ENCODE measurements at regions not wholly inside any gene's neighbourhood (a gene's known extent, or its start where the extent isn't known, plus 50 kb on each side); places are given as distances from the start of the nearest gene placed in this dataset.

DNA sequence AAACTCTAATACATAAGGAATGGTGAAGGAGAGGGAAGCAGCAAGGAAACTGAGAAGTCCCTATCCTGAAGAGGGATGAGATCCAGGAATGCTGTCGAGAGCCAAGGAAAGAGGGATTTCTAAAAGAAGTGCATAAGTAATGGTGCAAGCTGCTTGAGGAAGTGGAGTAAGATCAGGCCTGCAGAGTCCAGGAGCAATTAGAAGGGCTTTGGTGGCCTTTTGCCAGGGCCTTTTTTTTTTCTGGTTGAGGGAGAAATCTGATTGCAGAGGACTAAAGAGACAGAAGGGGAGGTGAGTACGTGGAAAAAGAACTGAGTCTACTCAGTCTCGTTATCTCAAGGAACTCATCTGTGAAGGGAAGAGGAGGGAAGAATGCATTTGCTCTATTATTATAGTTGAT lies 396.2 kb downstream of the UTRN start:
- TF ChIP-seq POLR2AphosphoS2 (IDR thresholded peaks at IDR 0.05; ENCODE audit: low read depth, low read length) (no peak), NFRKB (IDR thresholded peaks at IDR 0.05) (no peak), DNMT1 (CRISPR knock-in tag; IDR thresholded peaks at IDR 0.05) (no peak), EZH2 (conservative IDR thresholded peaks at IDR 0.05; ENCODE audit: low read depth, low read length) (no peak), ESRRA (CRISPR knock-in tag; IDR thresholded peaks at IDR 0.05; ENCODE audit: low read depth) (no peak), HDAC2 (CRISPR knock-in tag; IDR thresholded peaks at IDR 0.05) (no peak), KDM1A (CRISPR knock-in tag; IDR thresholded peaks at IDR 0.05) (no peak), ZNF747 (CRISPR knock-in tag; IDR thresholded peaks at IDR 0.05; ENCODE audit: borderline replicate concordance) (no peak), SUZ12 (IDR thresholded peaks at IDR 0.05; ENCODE audit: low read depth, low read length) (no peak), GABPA (IDR thresholded peaks at IDR 0.05; ENCODE audit: low read depth, low read length) (no peak), GABPA (CRISPR knock-in tag; IDR thresholded peaks at IDR 0.05; ENCODE audit: low read depth) (no peak)
- TF ChIP-seq, protein P1, sequence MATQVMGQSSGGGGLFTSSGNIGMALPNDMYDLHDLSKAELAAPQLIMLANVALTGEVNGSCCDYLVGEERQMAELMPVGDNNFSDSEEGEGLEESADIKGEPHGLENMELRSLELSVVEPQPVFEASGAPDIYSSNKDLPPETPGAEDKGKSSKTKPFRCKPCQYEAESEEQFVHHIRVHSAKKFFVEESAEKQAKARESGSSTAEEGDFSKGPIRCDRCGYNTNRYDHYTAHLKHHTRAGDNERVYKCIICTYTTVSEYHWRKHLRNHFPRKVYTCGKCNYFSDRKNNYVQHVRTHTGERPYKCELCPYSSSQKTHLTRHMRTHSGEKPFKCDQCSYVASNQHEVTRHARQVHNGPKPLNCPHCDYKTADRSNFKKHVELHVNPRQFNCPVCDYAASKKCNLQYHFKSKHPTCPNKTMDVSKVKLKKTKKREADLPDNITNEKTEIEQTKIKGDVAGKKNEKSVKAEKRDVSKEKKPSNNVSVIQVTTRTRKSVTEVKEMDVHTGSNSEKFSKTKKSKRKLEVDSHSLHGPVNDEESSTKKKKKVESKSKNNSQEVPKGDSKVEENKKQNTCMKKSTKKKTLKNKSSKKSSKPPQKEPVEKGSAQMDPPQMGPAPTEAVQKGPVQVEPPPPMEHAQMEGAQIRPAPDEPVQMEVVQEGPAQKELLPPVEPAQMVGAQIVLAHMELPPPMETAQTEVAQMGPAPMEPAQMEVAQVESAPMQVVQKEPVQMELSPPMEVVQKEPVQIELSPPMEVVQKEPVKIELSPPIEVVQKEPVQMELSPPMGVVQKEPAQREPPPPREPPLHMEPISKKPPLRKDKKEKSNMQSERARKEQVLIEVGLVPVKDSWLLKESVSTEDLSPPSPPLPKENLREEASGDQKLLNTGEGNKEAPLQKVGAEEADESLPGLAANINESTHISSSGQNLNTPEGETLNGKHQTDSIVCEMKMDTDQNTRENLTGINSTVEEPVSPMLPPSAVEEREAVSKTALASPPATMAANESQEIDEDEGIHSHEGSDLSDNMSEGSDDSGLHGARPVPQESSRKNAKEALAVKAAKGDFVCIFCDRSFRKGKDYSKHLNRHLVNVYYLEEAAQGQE (IDR thresholded peaks at IDR 0.05; ENCODE audit: borderline replicate concordance in 1 of 2, low read depth in 1 of 2, low read length in 2 of 2): no peak

All from HepG2 (cell line).